H9 (cell line): ENCODE measurements at regions not wholly inside any gene's neighbourhood (a gene's known extent, or its start where the extent isn't known, plus 50 kb on each side); places are given as distances from the start of the nearest gene placed in this dataset.

Experiments used
- DNase-seq: peaks from one replicate; pipeline ENCODE4 v3.0.0-alpha.2; 2017
- H2AFZ ChIP-seq: one replicate; pipeline ENCODE4 v1.6.1; 2013; ENCODE audit warnings: mild to moderate bottlenecking, low read length, control low read depth, moderate library complexity
- H2AK5ac ChIP-seq: 2 replicates; pipeline ENCODE4 v1.6.1; 2013; ENCODE audit warnings: low read length, control low read depth, mixed read lengths; ENCODE audit not compliant: insufficient read length
- H2BK120ac ChIP-seq: one replicate; pipeline ENCODE4 v1.6.1; 2013; ENCODE audit warnings: low read depth, mild to moderate bottlenecking, low read length, control low read depth, inconsistent platforms; ENCODE audit not compliant: poor library complexity, severe bottlenecking
- H2BK12ac ChIP-seq: 2 replicates; pipeline ENCODE4 v1.6.1; 2013; ENCODE audit warnings: low read length, control low read depth, mixed read lengths, low read depth; ENCODE audit not compliant: insufficient read length
- H2BK15ac ChIP-seq: 2 replicates; pipeline ENCODE4 v1.6.1; 2013; ENCODE audit warnings: low read depth, low read length, control low read depth
- H2BK20ac ChIP-seq: one replicate; pipeline ENCODE4 v1.6.1; 2013; ENCODE audit warnings: low read depth, mild to moderate bottlenecking, low read length, control low read depth, inconsistent platforms; ENCODE audit not compliant: poor library complexity, severe bottlenecking
- H2BK5ac ChIP-seq: 2 replicates; pipeline ENCODE4 v1.6.1; 2013; ENCODE audit warnings: low read length, control low read depth, mixed read lengths; ENCODE audit not compliant: insufficient read length
- H3K14ac ChIP-seq: 2 replicates; pipeline ENCODE4 v1.6.1; 2013; ENCODE audit warnings: low read length, control low read depth; ENCODE audit not compliant: insufficient read depth
- H3K18ac ChIP-seq: 2 replicates; pipeline ENCODE4 v1.6.1; 2013; ENCODE audit warnings: low read depth, mild to moderate bottlenecking, mixed read lengths, low read length, control low read depth; ENCODE audit not compliant: insufficient read length
- H3K23ac ChIP-seq: 2 replicates; pipeline ENCODE4 v1.6.1; 2013; ENCODE audit warnings: low read length, control low read depth, mixed read lengths, low read depth; ENCODE audit not compliant: insufficient read length
- H3K23me2 ChIP-seq: 2 replicates; pipeline ENCODE4 v1.6.1; 2013; ENCODE audit warnings: low read depth, mild to moderate bottlenecking, mixed read lengths, low read length, control low read depth; ENCODE audit not compliant: insufficient read length, poor library complexity, severe bottlenecking
- H3K27ac ChIP-seq: 2 replicates; pipeline ENCODE4 v1.5.1; 2013; ENCODE audit warnings: low read length, control low read depth, mixed read lengths, low read depth; ENCODE audit not compliant: insufficient read length
- H3K27me3 ChIP-seq: 2 replicates; pipeline ENCODE4 v1.6.1; 2013; ENCODE audit warnings: low read length, control low read depth, inconsistent platforms; ENCODE audit not compliant: insufficient read depth
- H3K4ac ChIP-seq: 2 replicates; pipeline ENCODE4 v1.6.1; 2013; ENCODE audit warnings: low read depth, mild to moderate bottlenecking, control low read depth, inconsistent platforms, low read length, moderate library complexity
- H3K4me1 ChIP-seq: 2 replicates; pipeline ENCODE4 v1.6.1; 2013; ENCODE audit warnings: low read length, control low read depth, inconsistent platforms; ENCODE audit not compliant: insufficient read depth
- H3K4me2 ChIP-seq: 2 replicates; pipeline ENCODE4 v1.6.1; 2013; ENCODE audit warnings: low read length, control low read depth, mixed read lengths; ENCODE audit not compliant: insufficient read length, insufficient read depth
- H3K56ac ChIP-seq: 2 replicates; pipeline ENCODE4 v1.6.1; 2013; ENCODE audit warnings: low read depth, mild to moderate bottlenecking, mixed read lengths, low read length, control low read depth; ENCODE audit not compliant: insufficient read length
- H3K79me1 ChIP-seq: 2 replicates; pipeline ENCODE4 v1.6.1; 2013; ENCODE audit warnings: low read depth, mild to moderate bottlenecking, moderate library complexity, low read length, control low read depth, inconsistent platforms; ENCODE audit not compliant: insufficient read depth, poor library complexity, severe bottlenecking
- H3K79me2 ChIP-seq: 2 replicates; pipeline ENCODE4 v1.6.1; 2013; ENCODE audit warnings: low read length, control low read depth, inconsistent platforms; ENCODE audit not compliant: insufficient read depth
- H3K9ac ChIP-seq: 2 replicates; pipeline ENCODE4 v1.6.1; 2013; ENCODE audit warnings: low read length, control low read depth, mixed read lengths; ENCODE audit not compliant: insufficient read length; ENCODE audit errors: extremely low read depth
- H3K9me3 ChIP-seq: one replicate; pipeline ENCODE4 v1.6.1; 2013; ENCODE audit warnings: low read depth, low read length, inconsistent platforms; ENCODE audit not compliant: control insufficient read depth
- H3T11ph ChIP-seq: one replicate; pipeline ENCODE4 v1.6.1; 2013; ENCODE audit warnings: mild to moderate bottlenecking, low read length, control low read depth, inconsistent platforms
- H4K20me1 ChIP-seq: one replicate; pipeline ENCODE4 v1.6.1; 2013; ENCODE audit not compliant: control insufficient read depth, insufficient read length, insufficient read depth
- H4K5ac ChIP-seq: 2 replicates; pipeline ENCODE4 v1.6.1; 2013; ENCODE audit warnings: low read depth, mild to moderate bottlenecking, mixed read lengths, low read length, control low read depth; ENCODE audit not compliant: insufficient read length
- H4K8ac ChIP-seq: replicated peaks from 2 replicates; pipeline ENCODE4 v1.6.1; 2013; ENCODE audit warnings: low read length, control low read depth, mixed read lengths, low read depth; ENCODE audit not compliant: insufficient read length
- H4K91ac ChIP-seq: 2 replicates; pipeline ENCODE4 v1.6.1; 2013; ENCODE audit warnings: low read depth, mild to moderate bottlenecking, moderate library complexity, mixed read lengths, low read length, control low read depth; ENCODE audit not compliant: insufficient read length
- H3K27ac Mint-ChIP-seq, 3 experiments: 2 replicates in 2 of 3; 3 replicates in 1 of 3; pipeline ENCODE4 v1.8.0; 2020 to 2021; ENCODE audit warnings: mixed read lengths in 3 of 3, mild to moderate bottlenecking in 1 of 3, moderate library complexity in 1 of 3
- H3K27me3 Mint-ChIP-seq: 2 replicates; pipeline ENCODE4 v1.8.0; 2021; ENCODE audit warnings: low read depth, mild to moderate bottlenecking, moderate library complexity, mixed read lengths
- H3K36me3 Mint-ChIP-seq, 3 experiments: 2 replicates in 2 of 3; 3 replicates in 1 of 3; pipeline ENCODE4 v1.8.0; 2020 to 2021; ENCODE audit warnings: low read depth in 3 of 3, mixed read lengths in 3 of 3; ENCODE audit not compliant: insufficient read depth in 1 of 3
- H3K4me1 Mint-ChIP-seq, 2 experiments: 2 replicates each; pipeline ENCODE4 v1.8.0; 2020; ENCODE audit warnings: mixed read lengths in 2 of 2
- H3K4me3 Mint-ChIP-seq, 2 experiments: 2 replicates in 1 of 2; 3 replicates in 1 of 2; pipeline ENCODE4 v1.8.0; 2020 to 2021; ENCODE audit warnings: mild to moderate bottlenecking in 2 of 2, mixed read lengths in 2 of 2, moderate library complexity in 1 of 2
- H3K9me3 Mint-ChIP-seq, 2 experiments: 2 replicates in 1 of 2; 3 replicates in 1 of 2; pipeline ENCODE4 v1.8.0; 2020; ENCODE audit warnings: mild to moderate bottlenecking in 2 of 2, mixed read lengths in 2 of 2, moderate library complexity in 1 of 2
- CTCF ChIP-seq: fragments of 200-600 bp; sonication (generic); conservative IDR thresholded peaks from 3 replicates; pipeline ENCODE4 v1.8.0; 2021; ENCODE audit warnings: antibody characterized with exemption, mild to moderate bottlenecking
- whole genome bisulfite sequencing: extraction: QIAGEN DNeasy Blood & Tissue Kit; methylation state at CpG from one replicate; pipeline ENCODE4 v1.1.7; 2013; ENCODE audit warnings: missing lambda C conversion rate, low lambda C conversion rate, mixed read lengths; ENCODE audit not compliant: insufficient read length; ENCODE audit errors: extremely low coverage; 5-methylcytosine and 5-hydroxymethylcytosine counted together

- Histone ChIP-seq H2BK15ac (no peak overlapping the region), H3K14ac (no peak overlapping the region), H2BK5ac (no peak overlapping the region), H2BK20ac (no peak overlapping the region), H3T11ph (no peak overlapping the region), H3K4me2 (no peak overlapping the region), H3K4ac (no peak overlapping the region), H2BK12ac (no peak overlapping the region), H3K9ac (no peak overlapping the region), H3K27ac (no peak overlapping the region), H3K79me1 (no peaks in the 10 kb centered on the region), H3K9me3 (no peaks in the 10 kb centered on the region), H3K4me1 (no peaks in the 10 kb centered on the region), H2BK120ac (no peak overlapping the region), H2AK5ac (no peak overlapping the region), H2AFZ (no peak overlapping the region), H3K18ac (no peak overlapping the region), H3K23me2 (no peaks in the 10 kb centered on the region), H4K8ac (no peak overlapping the region), H3K27me3 (no peaks in the 10 kb centered on the region), H3K79me2 (no peaks in the 10 kb centered on the region), H3K56ac (no peak overlapping the region), H4K5ac (no peak overlapping the region), H4K20me1 (no peaks in the 10 kb centered on the region), H4K91ac (no peak overlapping the region), H3K23ac (no peak overlapping the region)
- WGBS = no CpG with 5 or more reads among the region's 3 CpGs
- H3K9me3 Mint-ChIP-seq = no peaks in the 10 kb centered on the region
- no peak; the same call in 2 of the 3 replicates for TF ChIP-seq CTCF
- no peak for DNase-seq
- H3K4me3 Mint-ChIP-seq = no peak overlapping the region
- peaks cover 22% of the 10 kb centered on the region for H3K27me3 Mint-ChIP-seq
- H3K36me3 Mint-ChIP-seq = no peaks in the 10 kb centered on the region
- H3K27ac Mint-ChIP-seq = no peak overlapping the region
- peaks cover 8 to 20% of the 10 kb centered on the region in 2 experiments for H3K4me1 Mint-ChIP-seq
These were observed 67.8 kb upstream of the MMP2 start for GRCh38 chr16:55411231-55411630.
